T-cell (primary cell): ENCODE measurements at regions not wholly inside any gene's neighbourhood (a gene's known extent, or its start where the extent isn't known, plus 50 kb on each side); places are given as distances from the start of the nearest gene placed in this dataset.

Source experiments
- ATAC-seq, 4 experiments: fragments of 200-7000 bp in 3 of 4; fragments of 150-1000 bp in 1 of 4; cut with Tn5 transposase; replicated peaks in 1 of 4; 1 replicate in 3 of 4; 2 replicates in 1 of 4; pipeline ENCODE4 v1.10.0; 2021; ENCODE audit warnings: moderate library complexity in 3 of 4, mild to moderate bottlenecking in 2 of 4, moderate number of reproducible peaks in 1 of 4
- CTCF ChIA-PET, 2 donors: fragments of 300-600 bp; sonication (Branson Sonifier 250); formaldehyde crosslinking; loops; one replicate each; lab custom pipeline; 2022; ENCODE audit warnings: antibody characterized with exemption in 2 of 2; lab: Charles Lee
- POLR2A ChIA-PET, 2 donors: fragments of 300-600 bp; sonication (Branson Sonifier 250); formaldehyde crosslinking; loops; one replicate each; lab custom pipeline; 2022; ENCODE audit warnings: antibody characterized with exemption in 2 of 2; lab: Charles Lee
- DNase-seq, 35 experiments: peaks; one replicate each; pipeline versions ENCODE4 v3.0.0 to v3.0.0-alpha.2; 2013 to 2023
- H3K27ac ChIP-seq: one replicate; pipeline ENCODE4 v1.5.1; 2013; ENCODE audit warnings: low read length
- H3K27me3 ChIP-seq, 2 experiments: replicated peaks in 1 of 2; 1 replicate in 1 of 2; 2 replicates in 1 of 2; pipeline versions ENCODE4 v1.6.1 to v1.7.0; 2013; ENCODE audit warnings: low read length in 1 of 2, mixed read lengths in 1 of 2; ENCODE audit not compliant: control insufficient read depth in 2 of 2, insufficient read depth in 2 of 2; ENCODE audit errors: extremely low read depth in 1 of 2
- H3K36me3 ChIP-seq, 2 donors: 1 replicate in 1 of 2; 2 replicates in 1 of 2; pipeline versions ENCODE4 v1.6.1 to v1.7.0; 2013; ENCODE audit warnings: low read length in 1 of 2; ENCODE audit not compliant: control insufficient read depth in 2 of 2, insufficient read depth in 1 of 2; ENCODE audit errors: extremely low read depth in 1 of 2
- H3K4me1 ChIP-seq, 2 experiments: 1 replicate in 1 of 2; 2 replicates in 1 of 2; pipeline versions ENCODE4 v1.6.1 to v1.7.0; 2013; ENCODE audit warnings: low read length in 2 of 2, mixed read lengths in 1 of 2; ENCODE audit not compliant: insufficient read depth in 2 of 2, control insufficient read depth in 1 of 2; ENCODE audit errors: extremely low read depth in 1 of 2
- H3K4me3 ChIP-seq, 2 donors: 1 replicate in 1 of 2; 2 replicates in 1 of 2; pipeline versions ENCODE4 v1.5.1 to v1.7.0; 2013; ENCODE audit warnings: mild to moderate bottlenecking in 2 of 2, low read length in 1 of 2, moderate library complexity in 1 of 2; ENCODE audit not compliant: control insufficient read depth in 1 of 2; ENCODE audit errors: extremely low read depth in 1 of 2
- H3K9me3 ChIP-seq: 2 replicates; pipeline ENCODE4 v1.7.0; 2013
- H3K27ac Mint-ChIP-seq, 2 donors: one replicate each; pipeline ENCODE4 v1.8.0; 2020 to 2021; ENCODE audit warnings: mild to moderate bottlenecking in 2 of 2, mixed read lengths in 2 of 2
- H3K27me3 Mint-ChIP-seq, 2 donors: one replicate each; pipeline ENCODE4 v1.8.0; 2021 to 2022; ENCODE audit warnings: mixed read lengths in 2 of 2
- H3K36me3 Mint-ChIP-seq: one replicate; pipeline ENCODE4 v1.8.0; 2021; ENCODE audit warnings: mixed read lengths
- H3K4me1 Mint-ChIP-seq, 3 donors: one replicate each; pipeline ENCODE4 v1.8.0; 2020 to 2022; ENCODE audit warnings: mixed read lengths in 3 of 3, mild to moderate bottlenecking in 1 of 3
- H3K4me3 Mint-ChIP-seq, 3 donors: one replicate each; pipeline ENCODE4 v1.8.0; 2020 to 2022; ENCODE audit warnings: mild to moderate bottlenecking in 3 of 3, mixed read lengths in 3 of 3, moderate library complexity in 3 of 3
- H3K9me3 Mint-ChIP-seq, 3 donors: one replicate each; pipeline ENCODE4 v1.8.0; 2020 to 2022; ENCODE audit warnings: mixed read lengths in 3 of 3
- WGBS: methylation state at CpG from one replicate; pipeline ENCODE4 v1.1.5; 2013; ENCODE audit warnings: missing lambda C conversion rate; ENCODE audit not compliant: insufficient coverage; 5-methylcytosine and 5-hydroxymethylcytosine counted together

DNA sequence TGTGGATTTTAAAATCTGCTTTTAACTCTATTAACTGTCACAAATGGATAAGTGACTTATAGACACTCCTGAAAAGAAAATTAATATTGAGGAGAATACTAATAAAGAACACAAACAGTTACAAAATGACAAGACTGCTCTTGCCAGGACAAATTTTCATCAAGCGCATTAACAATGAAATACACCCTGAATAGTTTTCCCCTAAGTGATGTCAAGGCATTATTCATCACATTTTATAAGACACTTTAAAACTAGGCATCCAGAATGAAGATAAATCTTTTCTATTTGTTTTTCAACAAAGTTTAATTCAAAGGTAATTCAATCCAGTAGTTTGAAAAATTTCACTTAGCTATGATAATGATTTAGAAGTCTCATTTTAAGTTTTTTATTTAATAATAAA lies 110.5 kb upstream of the SEC61G start:
- Mint-ChIP-seq H3K9me3 (peaks cover 0 to 2% (median 0%) of the 10 kb centered on the region in 3 donors), H3K27ac (no peak overlapping the region), H3K4me3 (no peak overlapping the region), H3K27me3 (peaks cover 0 to 10% of the 10 kb centered on the region in 2 donors), H3K4me1 (no peaks in the 10 kb centered on the region), H3K36me3 (no peaks in the 10 kb centered on the region)
- no peaks in the 10 kb centered on the region for H3K27me3 ChIP-seq
- DNase-seq = no peak
- H3K36me3 ChIP-seq = no peaks in the 10 kb centered on the region
- WGBS = no CpG with 5 or more reads among the region's 1 CpG
- H3K4me3 ChIP-seq = no peak overlapping the region
- no peak for ATAC-seq
- no peaks in the 10 kb centered on the region for H3K9me3 ChIP-seq
- no peaks in the 10 kb centered on the region for H3K4me1 ChIP-seq
- ChIA-PET POLR2A (no interaction called here), CTCF (no interaction called here)
- no peak overlapping the region for H3K27ac ChIP-seq

DNA sequence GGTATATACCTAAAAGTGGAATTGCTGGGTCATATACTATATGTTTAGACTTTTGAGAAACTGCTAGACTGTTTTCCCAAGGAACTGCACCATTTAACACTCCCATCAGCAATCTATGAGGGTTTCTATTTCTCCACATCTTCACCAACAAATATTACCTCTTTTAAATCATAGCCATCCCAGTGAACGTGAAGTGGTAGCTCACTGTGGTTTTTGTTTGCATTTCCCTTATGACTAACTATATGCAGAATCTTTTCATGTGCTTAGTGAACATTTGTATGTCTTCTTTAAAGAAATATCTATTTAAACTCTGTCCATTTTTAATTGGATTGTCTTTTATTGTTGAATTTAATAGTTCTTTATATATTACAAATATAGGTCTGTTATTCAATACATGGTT lies 115.8 kb upstream of the SEC61G start:
- H3K27ac ChIP-seq = no peak overlapping the region
- Mint-ChIP-seq H3K27me3 (peaks cover 6% of the 10 kb centered on the region in 2 donors), H3K9me3 (peaks cover 0 to 2% (median 0%) of the 10 kb centered on the region in 3 donors), H3K27ac (no peak overlapping the region), H3K4me3 (no peak overlapping the region), H3K36me3 (no peaks in the 10 kb centered on the region), H3K4me1 (no peaks in the 10 kb centered on the region)
- no peak overlapping the region for H3K4me3 ChIP-seq
- no CpG with 5 or more reads among the region's 1 CpG for WGBS
- H3K9me3 ChIP-seq = no peaks in the 10 kb centered on the region
- H3K4me1 ChIP-seq = no peaks in the 10 kb centered on the region
- ATAC-seq (no peak), DNase-seq (no peak)
- POLR2A ChIA-PET = no interaction called here
- no peaks in the 10 kb centered on the region for H3K36me3 ChIP-seq
- CTCF ChIA-PET = no interaction called here
- H3K27me3 ChIP-seq = peaks cover 0 to 2% of the 10 kb centered on the region in 2 experiments

DNA sequence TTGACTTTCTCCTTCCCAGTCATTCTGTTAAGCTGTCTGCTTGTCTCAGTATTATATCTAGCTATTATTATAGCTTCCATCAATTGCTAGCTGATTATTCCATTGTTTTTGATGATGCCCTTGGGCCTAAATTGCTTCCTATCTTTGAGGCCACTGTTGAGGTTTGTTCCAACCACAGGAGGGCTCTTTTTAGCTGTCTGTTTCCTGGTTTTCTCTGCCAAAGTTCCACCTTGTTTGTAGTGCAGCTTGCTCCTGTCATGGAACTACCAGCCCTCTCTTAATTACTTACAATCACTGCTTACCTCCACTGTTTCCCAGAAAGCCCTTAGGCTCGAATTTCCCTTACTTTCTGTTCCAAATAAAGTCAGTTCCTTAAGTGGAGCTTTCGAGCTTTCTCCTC lies 118.7 kb upstream of the SEC61G start:
- Histone ChIP-seq H3K9me3 (no peaks in the 10 kb centered on the region), H3K27me3 (peaks cover 0 to 2% of the 10 kb centered on the region in 2 experiments), H3K4me3 (no peak overlapping the region), H3K27ac (no peak overlapping the region), H3K36me3 (no peaks in the 10 kb centered on the region), H3K4me1 (no peaks in the 10 kb centered on the region)
- H3K36me3 Mint-ChIP-seq = no peaks in the 10 kb centered on the region
- CTCF ChIA-PET = no interaction called here
- no peaks in the 10 kb centered on the region for H3K4me1 Mint-ChIP-seq
- DNase-seq (no peak), ATAC-seq (no peak)
- POLR2A ChIA-PET = no interaction called here
- peaks cover 5 to 6% of the 10 kb centered on the region in 2 donors for H3K27me3 Mint-ChIP-seq
- H3K4me3 Mint-ChIP-seq = no peak overlapping the region
- no peak overlapping the region for H3K27ac Mint-ChIP-seq
- WGBS = 49% methylated on average over 2 of the region's 2 CpGs
- peaks cover 0 to 2% (median 0%) of the 10 kb centered on the region in 3 donors for H3K9me3 Mint-ChIP-seq

DNA sequence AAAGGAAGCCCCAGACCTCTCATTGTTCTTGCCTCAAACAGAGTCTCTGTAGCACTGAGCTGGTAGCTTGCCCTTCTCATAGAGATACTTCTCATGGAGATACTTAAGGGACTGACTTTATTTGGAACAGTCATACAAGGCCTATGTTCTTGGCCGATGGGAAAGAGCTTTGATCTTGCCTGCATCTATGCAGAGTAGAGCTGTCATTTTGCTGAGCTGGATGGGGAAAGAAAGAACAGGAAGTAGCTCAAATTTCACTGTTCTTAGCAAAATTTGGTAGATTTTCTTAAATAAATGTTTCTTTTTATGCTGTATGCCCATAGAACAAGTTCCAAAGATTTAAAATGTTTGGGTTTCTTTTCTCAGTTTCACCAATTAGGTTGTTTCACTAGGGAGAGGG lies 119.3 kb upstream of the SEC61G start:
- ChIA-PET CTCF (no interaction called here), POLR2A (no interaction called here)
- WGBS = 60% methylated on average over 1 of the region's 1 CpG
- H3K27ac ChIP-seq = no peak overlapping the region
- no peaks in the 10 kb centered on the region for H3K9me3 ChIP-seq
- no peak overlapping the region for H3K4me3 ChIP-seq
- H3K36me3 ChIP-seq = no peaks in the 10 kb centered on the region
- Mint-ChIP-seq H3K4me3 (no peak overlapping the region), H3K27ac (no peak overlapping the region), H3K36me3 (no peaks in the 10 kb centered on the region), H3K27me3 (peaks cover 4 to 6% of the 10 kb centered on the region in 2 donors), H3K4me1 (no peaks in the 10 kb centered on the region), H3K9me3 (peaks cover 0 to 1% (median 0%) of the 10 kb centered on the region in 3 donors)
- no peaks in the 10 kb centered on the region for H3K4me1 ChIP-seq
- ATAC-seq = no peak
- no peak for DNase-seq
- peaks cover 0 to 2% of the 10 kb centered on the region in 2 experiments for H3K27me3 ChIP-seq

DNA sequence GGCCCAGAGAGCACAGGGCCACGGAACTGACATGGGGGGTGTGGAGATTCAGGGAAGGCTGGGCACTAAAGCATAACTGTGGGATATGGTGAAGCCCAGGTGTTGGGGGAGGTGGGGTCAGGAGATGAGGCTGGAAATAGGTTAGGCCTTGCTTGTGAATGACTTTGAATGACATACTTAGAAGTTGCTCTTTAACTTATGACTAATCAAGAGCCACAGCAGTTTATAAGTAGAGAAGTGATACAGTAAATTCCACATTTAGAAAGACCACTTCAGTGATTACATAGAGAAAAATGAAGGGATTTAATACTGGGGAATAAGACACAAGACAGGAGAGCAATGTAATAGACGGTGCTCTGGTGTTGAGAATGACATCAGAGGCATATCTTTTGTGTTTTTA lies 120.8 kb upstream of the SEC61G start:
- Mint-ChIP-seq H3K4me3 (no peak overlapping the region), H3K27me3 (peaks cover 4 to 6% of the 10 kb centered on the region in 2 donors), H3K27ac (no peak overlapping the region), H3K36me3 (no peaks in the 10 kb centered on the region), H3K9me3 (no peaks in the 10 kb centered on the region), H3K4me1 (no peaks in the 10 kb centered on the region)
- ChIA-PET POLR2A (no interaction called here), CTCF (no interaction called here)
- Histone ChIP-seq H3K4me3 (no peak overlapping the region), H3K4me1 (no peaks in the 10 kb centered on the region), H3K36me3 (no peaks in the 10 kb centered on the region), H3K27ac (no peak overlapping the region), H3K9me3 (no peaks in the 10 kb centered on the region), H3K27me3 (peaks cover 0 to 2% of the 10 kb centered on the region in 2 experiments)
- DNase-seq (no peak), ATAC-seq (no peak)
- 71% methylated on average over 1 of the region's 2 CpGs for WGBS

DNA sequence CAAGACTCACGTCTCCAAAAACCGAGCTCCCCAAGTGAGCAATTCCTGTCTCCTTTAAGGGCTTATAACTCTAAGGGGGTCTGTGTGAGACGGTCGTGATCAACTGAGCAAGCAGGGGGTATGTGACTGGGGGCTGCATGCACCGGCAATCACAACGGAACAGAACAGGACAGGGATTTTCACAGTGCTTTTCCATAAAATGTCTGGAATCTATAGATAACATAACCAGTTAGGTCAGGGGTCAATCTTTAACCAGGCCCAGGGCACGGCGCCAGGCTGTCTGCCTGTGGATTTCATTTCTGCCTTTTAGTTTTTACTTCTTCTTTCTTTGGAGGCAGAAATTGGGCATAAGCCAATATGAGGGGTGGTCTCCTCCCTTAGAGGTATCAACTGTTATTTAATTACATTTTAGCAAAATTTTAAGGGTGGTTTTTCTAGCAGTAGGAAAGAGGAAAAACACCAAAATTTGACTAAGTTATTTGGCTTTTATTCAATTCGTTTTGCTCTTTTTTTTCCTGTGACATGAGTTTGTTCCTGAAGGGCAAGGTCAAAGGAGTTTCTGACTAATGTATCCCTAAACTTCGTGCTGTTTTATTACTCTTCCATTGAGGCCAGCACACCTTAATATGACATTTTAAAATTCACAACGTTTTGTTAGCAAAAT lies 121.4 kb upstream of the SEC61G start:
- POLR2A ChIA-PET = no interaction called here
- no peak for ATAC-seq

More for the DNA sequence above, 121.4 kb upstream of the SEC61G start:
- Histone ChIP-seq H3K27ac (no peak overlapping the region), H3K27me3 (peaks cover 0 to 2% of the 10 kb centered on the region in 2 experiments), H3K36me3 (no peaks in the 10 kb centered on the region), H3K4me3 (no peak overlapping the region), H3K4me1 (no peaks in the 10 kb centered on the region), H3K9me3 (no peaks in the 10 kb centered on the region)
- Mint-ChIP-seq H3K27ac (no peak overlapping the region), H3K36me3 (no peaks in the 10 kb centered on the region), H3K27me3 (peaks cover 4 to 6% of the 10 kb centered on the region in 2 donors), H3K4me1 (no peaks in the 10 kb centered on the region), H3K9me3 (no peaks in the 10 kb centered on the region), H3K4me3 (no peak overlapping the region)
- CTCF ChIA-PET = no interaction called here
- DNase-seq = no peak
- WGBS = 88% methylated on average over 4 of the region's 11 CpGs
